Fibroblast of lung (primary cell): ENCODE measurements at regions not wholly inside any gene's neighbourhood (a gene's known extent, or its start where the extent isn't known, plus 50 kb on each side); places are given as distances from the start of the nearest gene placed in this dataset.
A peak's percentile ranks its signal among the peaks of the same experiment; 100 is the strongest.

ENCODE experiments used
- DNase-seq, 2 donors: peaks; one replicate each; pipeline versions ENCODE4 v3.0.0 to v3.0.0-alpha.2; 2010; ENCODE audit warnings: low read depth in 2 of 2
- H2AFZ ChIP-seq: 2 replicates; pipeline ENCODE4 v1.5.1; 2012; ENCODE audit warnings: low read length, control low read depth, inconsistent platforms
- H3K27ac ChIP-seq: 2 replicates; pipeline ENCODE4 v1.5.1; 2011; ENCODE audit warnings: low read length, control low read depth; ENCODE audit not compliant: insufficient read depth
- H3K27me3 ChIP-seq: 2 replicates; pipeline ENCODE4 v1.5.1; 2011; ENCODE audit warnings: mild to moderate bottlenecking, low read length; ENCODE audit not compliant: control insufficient read depth, insufficient read depth
- H3K36me3 ChIP-seq: 2 replicates; pipeline ENCODE4 v1.5.1; 2011; ENCODE audit warnings: low read length; ENCODE audit not compliant: control insufficient read depth, insufficient read depth
- H3K4me1 ChIP-seq: 2 replicates; pipeline ENCODE4 v1.5.1; 2011; ENCODE audit warnings: low read length; ENCODE audit not compliant: control insufficient read depth, insufficient read depth; ENCODE audit errors: extremely low read depth
- H3K4me2 ChIP-seq: 2 replicates; pipeline ENCODE4 v1.5.1; 2011; ENCODE audit warnings: low read length, control low read depth; ENCODE audit not compliant: insufficient read depth; ENCODE audit errors: extremely low read depth
- H3K4me3 ChIP-seq, 4 experiments: fragments of 200-600 bp in 1 of 4; sonication (generic) in 1 of 4; replicated peaks in 1 of 4; 2 replicates each; pipeline ENCODE4 v1.5.1; 2011 to 2016; ENCODE audit warnings: low read length in 4 of 4, low read depth in 3 of 4, mild to moderate bottlenecking in 3 of 4, control low read depth in 2 of 4, inconsistent platforms in 1 of 4, mixed read lengths in 1 of 4; ENCODE audit not compliant: insufficient read depth in 1 of 4; ENCODE audit errors: control extremely low read depth in 1 of 4
- H3K79me2 ChIP-seq: 2 replicates; pipeline ENCODE4 v1.5.1; 2012; ENCODE audit warnings: mild to moderate bottlenecking, low read length, inconsistent platforms; ENCODE audit not compliant: control insufficient read depth, insufficient read depth
- H3K9ac ChIP-seq: 2 replicates; pipeline ENCODE4 v1.5.1; 2011; ENCODE audit warnings: mild to moderate bottlenecking, low read length, control low read depth; ENCODE audit not compliant: insufficient read depth
- H3K9me3 ChIP-seq: 2 replicates; pipeline ENCODE4 v1.5.1; 2012; ENCODE audit warnings: low read depth, low read length; ENCODE audit not compliant: control insufficient read depth, insufficient read depth
- H4K20me1 ChIP-seq: 2 replicates; pipeline ENCODE4 v1.5.1; 2011; ENCODE audit warnings: low read length; ENCODE audit not compliant: control insufficient read depth, insufficient read depth; ENCODE audit errors: extremely low read depth
- CTCF ChIP-seq, 2 donors: IDR thresholded peaks in 1 of 2; conservative IDR thresholded peaks in 1 of 2; 1 replicate in 1 of 2; 2 replicates in 1 of 2; pipeline ENCODE4 v1.5.1; 2011 to 2012; ENCODE audit warnings: low read length in 2 of 2, control low read depth in 1 of 2, inconsistent platforms in 1 of 2, low read depth in 1 of 2, mild to moderate bottlenecking in 1 of 2
- EZH2 ChIP-seq: IDR thresholded peaks from 2 replicates; pipeline ENCODE4 v1.5.1; 2012; ENCODE audit warnings: low read length, control low read depth, mild to moderate bottlenecking; ENCODE audit errors: missing control alignments

- H3K4me2 ChIP-seq, result no peak overlapping the region
- no peaks in the 10 kb centered on the region for H3K9me3 ChIP-seq
- no peak overlapping the region for H3K4me3 ChIP-seq
- no peak overlapping the region for H2AFZ ChIP-seq
- H4K20me1 ChIP-seq, result no peaks in the 10 kb centered on the region
- H3K27ac ChIP-seq, result no peak overlapping the region
- no peaks in the 10 kb centered on the region for H3K27me3 ChIP-seq
- DNase-seq, result peak in 1 of 2 donors; percentile 17
- no peaks in the 10 kb centered on the region for H3K36me3 ChIP-seq
- no peak for TF ChIP-seq CTCF (conservative IDR thresholded peaks at IDR 0.05 in 1 of 2, IDR thresholded peaks at IDR 0.05 in 1 of 2; ENCODE audit: low read depth in 1 of 2, low read length in 2 of 2)
- no peak for TF ChIP-seq EZH2
- H3K9ac ChIP-seq, result no peak overlapping the region
- H3K4me1 ChIP-seq, result no peaks in the 10 kb centered on the region
- H3K79me2 ChIP-seq, result no peaks in the 10 kb centered on the region
Observed at GRCh38 chr2:220473611-220474010, 846.2 kb downstream of the SLC4A3 start.

- DNase-seq, result no peak
- Histone ChIP-seq H3K36me3 (no peaks in the 10 kb centered on the region), H3K27ac (no peak overlapping the region), H3K79me2 (no peaks in the 10 kb centered on the region), H3K4me3 (no peak overlapping the region), H2AFZ (no peak overlapping the region), H3K9ac (no peak overlapping the region), H4K20me1 (no peaks in the 10 kb centered on the region), H3K4me2 (no peak overlapping the region), H3K4me1 (no peaks in the 10 kb centered on the region), H3K9me3 (no peaks in the 10 kb centered on the region), H3K27me3 (no peaks in the 10 kb centered on the region)
- TF ChIP-seq EZH2, result no peak
- TF ChIP-seq CTCF (conservative IDR thresholded peaks at IDR 0.05 in 1 of 2, IDR thresholded peaks at IDR 0.05 in 1 of 2; ENCODE audit: low read depth in 1 of 2, low read length in 2 of 2), result no peak
Observed at GRCh38 chr2:220476877-220477276, 849.4 kb downstream of the SLC4A3 start.

- Histone ChIP-seq H3K9me3 (no peaks in the 10 kb centered on the region), H3K27ac (no peak overlapping the region), H3K4me3 (no peak overlapping the region), H3K79me2 (no peaks in the 10 kb centered on the region), H3K36me3 (no peaks in the 10 kb centered on the region), H4K20me1 (no peaks in the 10 kb centered on the region), H3K4me2 (no peak overlapping the region), H3K27me3 (no peaks in the 10 kb centered on the region), H3K9ac (no peak overlapping the region), H3K4me1 (no peaks in the 10 kb centered on the region), H2AFZ (no peak overlapping the region)
- no peak for DNase-seq
- TF ChIP-seq CTCF (conservative IDR thresholded peaks at IDR 0.05 in 1 of 2, IDR thresholded peaks at IDR 0.05 in 1 of 2; ENCODE audit: low read depth in 1 of 2, low read length in 2 of 2), result no peak
- no peak for TF ChIP-seq EZH2
Observed at GRCh38 chr2:220478305-220479058, 851.1 kb downstream of the SLC4A3 start.
